Prostate gland (tissue), 2 donors: ENCODE measurements at regions not wholly inside any gene's neighbourhood (a gene's known extent, or its start where the extent isn't known, plus 50 kb on each side); places are given as distances from the start of the nearest gene placed in this dataset.

ENCODE experiments used
- POLR2A ChIP-seq: fragments of 450-650 bp; IDR thresholded peaks from one replicate; pipeline ENCODE4 v1.6.1; 2016; ENCODE audit warnings: antibody characterized with exemption, mild to moderate bottlenecking
- POLR2AphosphoS5 ChIP-seq: sonication (generic); formaldehyde crosslinking; IDR thresholded peaks from one replicate; pipeline ENCODE4 v1.6.1; 2017; ENCODE audit warnings: antibody characterized with exemption
- TF ChIP-seq, protein P1 (sequence below), 4 experiments: fragments of 200-600 bp in 2 of 4; fragments of 450-650 bp in 2 of 4; sonication (generic) in 2 of 4; IDR thresholded peaks; 1 replicate in 3 of 4; 2 replicates in 1 of 4; pipeline ENCODE4 v1.5.1; 2016 to 2019; ENCODE audit warnings: antibody characterized with exemption in 4 of 4, mild to moderate bottlenecking in 2 of 4, moderate library complexity in 2 of 4

DNA sequence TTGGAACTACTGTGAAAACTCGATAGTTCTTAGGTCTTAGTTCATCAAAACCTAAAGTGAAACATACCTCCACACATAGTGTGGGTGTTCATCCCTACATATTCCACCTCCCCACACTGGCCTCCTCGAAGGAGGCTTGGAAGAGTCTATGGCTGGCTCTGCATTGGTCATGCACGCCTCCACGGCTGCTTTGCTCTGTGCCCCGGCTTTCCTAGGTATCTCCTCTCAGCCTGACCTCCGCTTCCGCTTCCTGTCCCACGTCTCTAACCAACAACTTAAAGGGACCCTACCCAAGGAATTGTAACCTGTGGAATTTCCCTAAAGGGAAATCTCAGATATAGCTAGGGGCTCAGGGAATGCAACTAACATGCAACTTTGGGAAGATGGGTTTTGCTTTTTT is 79.7 kb upstream of the MBNL2 start:
- TF ChIP-seq, protein P1, sequence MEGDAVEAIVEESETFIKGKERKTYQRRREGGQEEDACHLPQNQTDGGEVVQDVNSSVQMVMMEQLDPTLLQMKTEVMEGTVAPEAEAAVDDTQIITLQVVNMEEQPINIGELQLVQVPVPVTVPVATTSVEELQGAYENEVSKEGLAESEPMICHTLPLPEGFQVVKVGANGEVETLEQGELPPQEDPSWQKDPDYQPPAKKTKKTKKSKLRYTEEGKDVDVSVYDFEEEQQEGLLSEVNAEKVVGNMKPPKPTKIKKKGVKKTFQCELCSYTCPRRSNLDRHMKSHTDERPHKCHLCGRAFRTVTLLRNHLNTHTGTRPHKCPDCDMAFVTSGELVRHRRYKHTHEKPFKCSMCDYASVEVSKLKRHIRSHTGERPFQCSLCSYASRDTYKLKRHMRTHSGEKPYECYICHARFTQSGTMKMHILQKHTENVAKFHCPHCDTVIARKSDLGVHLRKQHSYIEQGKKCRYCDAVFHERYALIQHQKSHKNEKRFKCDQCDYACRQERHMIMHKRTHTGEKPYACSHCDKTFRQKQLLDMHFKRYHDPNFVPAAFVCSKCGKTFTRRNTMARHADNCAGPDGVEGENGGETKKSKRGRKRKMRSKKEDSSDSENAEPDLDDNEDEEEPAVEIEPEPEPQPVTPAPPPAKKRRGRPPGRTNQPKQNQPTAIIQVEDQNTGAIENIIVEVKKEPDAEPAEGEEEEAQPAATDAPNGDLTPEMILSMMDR (IDR thresholded peaks at IDR 0.05) = no peak
- TF ChIP-seq POLR2AphosphoS5 = no peak
- no peak for TF ChIP-seq POLR2A
